GM04503 (cell line): ENCODE measurements at regions not wholly inside any gene's neighbourhood (a gene's known extent, or its start where the extent isn't known, plus 50 kb on each side); places are given as distances from the start of the nearest gene placed in this dataset.
"Not testable (repeated sequence)": the region's sequence is repeated elsewhere in the genome, so short reads cannot be mapped to it uniquely, and the experiment has no call there.

ENCODE experiments used
- DNase-seq: peaks from one replicate; pipeline ENCODE4 v3.0.0-alpha.2; 2012; ENCODE audit warnings: low read depth

DNA sequence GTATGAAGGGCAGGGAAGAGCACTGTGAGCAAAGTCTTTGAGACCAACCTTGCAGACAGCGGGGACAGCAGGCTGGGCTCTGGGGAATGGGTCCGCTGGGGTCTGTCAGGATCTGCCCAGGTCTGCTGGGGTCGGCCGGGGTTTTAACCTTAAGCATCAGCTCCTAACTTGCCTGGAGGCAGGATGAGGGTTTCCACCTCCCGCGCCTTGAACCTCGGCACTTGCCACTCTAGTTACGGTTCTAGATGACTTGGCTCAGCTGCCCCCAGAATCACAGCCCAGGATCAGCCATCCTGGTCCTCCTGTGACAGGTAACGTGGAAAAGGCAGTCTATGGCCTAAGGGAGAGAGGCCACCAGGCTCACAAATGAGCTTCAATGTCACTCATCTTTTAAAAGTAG lies 50.4 kb upstream of the CACUL1 start:
- DNase-seq, result no peak

DNA sequence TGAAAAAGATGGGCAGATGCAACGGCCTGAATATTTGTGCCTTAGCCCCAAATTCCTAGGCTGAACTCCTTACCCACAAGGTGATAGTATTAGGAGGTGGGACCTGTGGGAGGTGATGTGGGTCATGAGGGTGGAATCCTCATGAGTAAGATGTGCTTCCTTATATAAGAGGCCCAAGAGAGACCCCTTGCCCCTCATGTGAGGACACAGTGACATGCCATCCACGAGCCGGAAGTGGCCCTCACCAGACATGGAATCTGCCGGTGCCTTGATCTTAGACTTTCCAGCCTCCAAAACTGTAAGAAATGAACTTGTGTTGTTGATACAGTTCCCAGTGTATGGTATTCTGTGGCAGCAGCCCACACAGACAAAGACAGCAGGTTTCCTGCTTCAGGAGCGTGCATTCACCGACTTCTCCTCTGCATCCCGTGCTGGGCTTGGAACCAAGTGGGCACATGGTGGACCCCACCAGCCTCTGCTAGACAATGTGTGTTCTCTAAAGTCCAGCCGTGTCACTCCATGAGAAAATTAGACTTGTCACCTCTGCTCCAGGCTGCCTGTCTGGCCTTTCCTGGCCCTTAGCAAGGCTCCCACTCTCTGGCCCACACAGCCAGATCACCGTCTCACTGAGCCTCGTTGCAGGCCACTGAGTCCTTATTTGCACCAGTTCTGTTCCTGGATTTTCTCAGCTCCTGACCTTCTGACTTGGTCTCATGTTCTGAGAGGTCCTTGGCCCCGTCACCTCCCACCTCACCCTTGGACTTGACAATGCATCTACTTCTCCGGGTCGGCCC lies 52.9 kb upstream of the CACUL1 start:
- DNase-seq, result no peak

DNA sequence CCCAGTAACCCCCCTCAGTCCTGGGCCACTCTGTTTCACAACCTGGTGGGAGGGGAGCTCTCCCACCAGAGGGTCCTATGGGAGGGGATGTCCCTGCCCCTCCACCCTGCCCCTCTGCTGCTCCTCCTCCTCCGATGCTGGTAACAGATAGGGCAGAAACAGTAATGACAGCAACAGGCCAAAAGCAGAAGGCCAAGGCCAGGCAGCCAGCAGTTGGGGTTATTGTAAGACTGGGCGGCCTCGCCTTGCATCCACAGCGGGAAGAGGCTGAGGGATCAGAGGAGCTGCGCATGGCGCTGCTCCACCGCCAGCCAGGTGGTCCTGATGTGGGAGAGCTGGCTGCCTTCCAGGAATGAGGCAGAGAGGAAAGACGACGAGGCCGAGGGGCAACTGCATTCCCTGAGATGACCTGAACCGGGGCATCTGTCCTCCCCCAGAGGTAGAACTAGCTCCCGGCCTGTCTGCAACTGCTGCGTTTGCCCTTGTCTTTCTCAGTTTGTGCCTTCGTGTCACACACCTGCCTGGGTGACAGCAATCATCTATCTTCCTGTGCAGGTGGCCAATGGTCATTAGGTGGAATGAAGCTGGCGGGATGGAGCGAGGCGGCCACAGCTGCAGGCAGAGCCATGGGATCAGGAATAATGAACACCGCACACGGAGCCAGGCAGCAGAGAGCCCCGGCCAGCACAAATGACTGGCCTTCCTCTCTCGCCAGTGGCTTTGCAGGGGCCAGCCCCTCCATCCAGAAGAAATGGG lies 54.0 kb upstream of the CACUL1 start:
- no peak for DNase-seq

DNA sequence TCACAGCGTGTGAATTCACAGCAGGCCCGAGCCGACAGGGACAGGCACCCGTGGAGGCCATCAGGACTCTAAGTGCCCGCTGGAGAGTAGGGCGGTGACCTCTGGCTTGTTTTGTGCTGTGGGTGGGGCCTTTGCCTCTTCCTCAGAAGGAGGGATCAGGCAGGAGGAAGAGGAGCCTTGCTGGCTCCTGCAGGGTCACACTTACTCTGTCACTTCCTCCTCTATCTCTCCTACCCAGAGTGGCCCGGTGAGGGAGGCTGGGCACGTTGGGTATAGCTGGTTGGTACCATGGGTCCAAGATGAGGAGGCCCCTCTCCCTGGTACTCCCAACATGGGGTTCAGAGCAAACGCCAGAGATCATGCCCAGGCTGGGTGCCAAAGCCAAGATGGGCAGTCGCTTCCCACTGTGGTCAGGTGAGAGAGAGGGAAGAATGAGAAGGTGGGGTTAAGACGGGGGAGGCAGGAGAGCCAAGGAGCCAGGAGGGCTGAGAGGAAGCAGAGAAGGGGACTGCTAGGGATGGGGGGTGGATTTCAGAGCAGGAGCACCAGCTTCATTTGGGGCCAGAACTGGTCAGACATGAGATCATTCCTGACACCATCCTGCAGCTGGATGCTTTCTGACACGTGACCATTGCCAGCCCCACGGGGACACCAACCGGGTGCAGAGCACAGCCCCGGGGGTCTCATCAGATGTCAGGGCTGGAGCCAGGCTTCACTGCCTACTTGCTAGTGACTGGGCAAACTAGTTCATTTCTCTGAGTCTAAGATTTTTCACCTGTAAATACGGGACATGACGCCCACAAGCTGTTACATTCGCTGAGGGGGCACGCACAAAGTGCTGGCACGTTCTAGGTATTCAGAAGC lies 54.8 kb upstream of the CACUL1 start:
- DNase-seq, result no peak

DNA sequence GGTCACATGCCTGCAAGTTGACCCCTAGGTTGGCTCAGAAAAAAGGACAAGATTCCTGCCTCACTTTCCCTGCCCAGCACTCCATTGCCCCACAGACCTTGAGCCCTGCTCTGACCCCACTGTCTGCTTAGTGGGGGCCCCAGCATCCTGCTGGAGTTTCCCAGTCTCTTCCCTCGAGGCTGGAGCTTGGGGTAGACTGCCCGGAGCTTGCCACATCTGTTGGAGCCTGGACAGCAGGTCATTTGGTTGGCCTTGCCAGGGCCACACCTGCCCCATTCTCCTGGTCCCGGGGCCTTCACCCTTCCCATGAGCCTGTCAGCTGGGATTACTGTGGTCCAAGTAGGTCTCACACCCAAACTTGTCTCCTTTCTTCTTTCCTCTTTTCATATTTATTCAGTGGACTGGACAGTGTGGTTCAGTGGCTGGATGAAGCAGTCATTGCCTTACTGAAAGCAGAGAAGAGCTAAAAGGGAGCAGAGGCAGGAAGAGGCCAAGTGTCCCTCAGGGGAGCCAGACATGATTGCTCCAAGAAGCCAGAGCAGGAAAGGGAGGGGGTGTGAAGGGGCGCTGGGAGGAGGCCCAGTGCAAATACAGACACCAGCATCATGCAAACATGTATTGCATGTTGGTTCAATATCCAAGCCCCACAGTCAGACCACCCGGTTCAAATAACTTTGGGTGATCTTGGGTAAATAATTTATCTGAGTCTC lies 56.2 kb upstream of the CACUL1 start:
- no peak for DNase-seq

DNA sequence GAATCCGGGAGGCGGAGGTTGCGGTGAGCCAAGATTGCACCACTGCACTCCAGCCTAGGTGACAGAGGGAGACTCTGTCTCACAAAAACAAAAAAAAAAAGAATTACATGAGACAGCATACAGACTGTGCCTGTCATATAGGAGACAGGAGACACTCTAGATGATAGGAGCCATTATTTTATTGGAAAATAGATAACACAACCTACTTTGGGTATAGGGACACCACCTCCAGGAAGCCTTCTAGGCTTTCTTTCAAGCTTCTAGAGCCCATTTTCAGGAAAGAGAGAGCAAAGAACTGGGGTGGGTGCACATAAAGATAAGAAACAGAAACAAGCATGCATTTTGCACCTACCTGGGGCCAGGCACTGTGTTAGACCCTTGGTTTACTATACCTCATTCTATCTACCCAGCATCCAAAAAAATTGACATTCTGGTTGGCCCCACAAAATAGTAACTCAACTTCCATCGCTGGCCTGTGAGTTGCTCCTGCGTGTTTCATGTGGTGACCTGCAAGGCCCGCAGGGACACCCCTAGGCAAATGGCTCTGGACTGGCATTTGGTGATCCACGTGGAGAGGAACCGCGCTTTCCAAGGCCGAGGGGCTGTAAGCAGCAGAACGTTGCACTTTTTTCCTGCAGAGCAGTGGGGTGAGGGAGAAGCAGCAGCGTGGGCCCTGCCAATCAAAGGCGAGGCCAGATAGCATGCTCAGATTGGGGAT lies 57.1 kb upstream of the CACUL1 start:
- DNase-seq, result no peak

DNA sequence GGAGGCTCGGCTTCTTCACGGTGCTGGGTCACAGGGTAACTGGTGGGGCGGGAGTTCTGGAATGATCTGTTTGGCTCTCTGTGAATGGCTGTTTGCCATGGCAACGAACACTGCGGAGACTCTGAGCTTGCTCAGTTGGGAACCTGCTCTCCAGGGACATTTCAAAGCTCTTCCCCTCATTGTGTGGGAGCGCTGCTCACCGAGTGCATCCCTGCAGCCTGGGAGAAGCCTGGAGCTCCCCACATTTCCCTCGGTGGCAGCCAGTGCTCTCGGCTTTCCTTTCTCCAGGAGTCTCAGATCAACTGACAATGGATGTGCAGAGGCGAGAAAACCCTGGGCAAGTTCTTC lies 57.6 kb upstream of the CACUL1 start:
- DNase-seq, result no peak

DNA sequence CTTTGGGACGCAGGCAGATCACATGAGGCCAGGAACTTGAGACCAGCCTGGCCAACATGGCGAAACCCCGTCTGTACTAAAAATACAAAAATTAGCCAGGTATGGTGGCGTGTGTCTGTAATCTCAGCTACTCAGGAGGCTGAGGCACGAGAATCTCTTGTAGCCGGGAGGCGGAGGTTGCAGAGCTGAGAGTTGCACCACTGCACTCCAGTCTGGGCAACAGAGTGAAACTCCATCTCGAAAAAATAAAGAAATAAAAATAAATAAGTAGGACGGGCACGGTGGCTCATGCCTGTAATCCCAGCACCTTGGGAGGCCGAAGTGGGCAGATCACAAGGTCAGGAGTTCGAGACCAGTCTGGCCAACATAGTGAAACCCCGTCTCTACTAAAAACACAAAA lies 58.2 kb upstream of the CACUL1 start:
- DNase-seq, result not testable (repeated sequence)

DNA sequence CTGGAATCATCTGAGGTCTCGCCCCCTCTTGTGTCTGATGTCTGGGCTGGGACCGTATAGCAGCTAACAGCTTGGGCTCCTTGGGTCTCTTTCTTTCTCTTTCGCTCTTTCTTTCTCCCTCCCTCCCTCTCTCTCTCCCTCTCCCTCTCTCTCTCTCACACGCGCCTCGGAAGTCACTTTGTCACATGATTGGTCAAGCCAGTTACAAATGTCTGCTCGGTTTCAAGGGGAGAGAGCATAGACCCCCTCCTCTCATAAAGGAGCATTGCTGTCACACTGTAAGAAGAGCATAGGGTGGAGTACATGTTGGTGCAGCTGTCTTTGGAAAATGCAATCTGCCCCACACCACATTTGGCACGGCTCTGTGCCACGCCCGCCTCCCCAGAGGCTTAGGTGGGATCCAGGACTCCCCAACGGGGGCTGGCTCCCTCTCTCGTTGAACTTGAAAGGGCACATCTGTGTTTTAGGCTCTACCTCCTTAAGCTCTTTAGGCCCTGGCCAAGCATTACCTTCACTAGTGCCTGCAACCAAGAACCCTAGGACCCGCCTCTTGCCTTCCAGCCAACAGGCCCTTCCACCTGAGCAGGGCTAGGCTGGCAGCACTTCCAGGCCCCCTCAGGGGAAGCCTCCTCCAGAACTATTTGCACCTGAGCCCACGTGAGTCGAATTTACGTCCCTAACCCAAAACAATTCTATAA lies 61.9 kb upstream of the CACUL1 start:
- no peak for DNase-seq

DNA sequence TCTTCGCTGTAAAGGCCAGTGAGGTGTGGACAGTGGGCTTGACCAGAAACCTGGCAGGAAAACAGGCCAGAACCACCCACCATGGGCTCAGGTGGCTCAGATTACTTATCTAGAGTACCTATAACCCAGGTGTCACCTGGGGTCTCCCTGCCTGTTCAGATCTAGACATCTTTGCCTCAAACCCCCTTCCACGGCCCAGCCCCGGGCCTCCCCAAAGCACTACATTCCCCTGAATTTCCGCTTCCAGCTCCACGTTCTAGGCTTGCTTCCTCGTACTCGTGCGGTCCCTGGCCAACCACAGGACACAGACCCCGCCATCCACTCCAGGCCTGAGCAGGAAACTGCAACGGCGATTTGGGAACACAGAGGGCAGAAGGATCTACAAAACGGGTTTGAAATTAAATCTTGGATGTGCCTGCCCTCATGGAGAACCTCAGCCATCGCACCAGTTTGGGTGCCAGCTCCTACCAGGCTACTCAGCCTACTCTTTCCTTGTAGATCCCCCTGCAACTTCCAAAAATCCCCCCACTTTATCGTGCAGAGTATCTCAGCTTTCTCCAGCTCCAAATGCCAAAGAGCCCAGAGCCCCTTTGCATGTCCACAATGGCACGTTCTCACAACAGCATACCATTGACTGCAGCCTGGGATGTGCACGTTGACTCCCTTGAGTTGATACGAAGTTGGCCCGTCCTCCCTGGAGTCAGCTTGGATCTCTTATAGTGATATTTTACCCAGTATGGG lies 62.7 kb upstream of the CACUL1 start:
- DNase-seq, result no peak

DNA sequence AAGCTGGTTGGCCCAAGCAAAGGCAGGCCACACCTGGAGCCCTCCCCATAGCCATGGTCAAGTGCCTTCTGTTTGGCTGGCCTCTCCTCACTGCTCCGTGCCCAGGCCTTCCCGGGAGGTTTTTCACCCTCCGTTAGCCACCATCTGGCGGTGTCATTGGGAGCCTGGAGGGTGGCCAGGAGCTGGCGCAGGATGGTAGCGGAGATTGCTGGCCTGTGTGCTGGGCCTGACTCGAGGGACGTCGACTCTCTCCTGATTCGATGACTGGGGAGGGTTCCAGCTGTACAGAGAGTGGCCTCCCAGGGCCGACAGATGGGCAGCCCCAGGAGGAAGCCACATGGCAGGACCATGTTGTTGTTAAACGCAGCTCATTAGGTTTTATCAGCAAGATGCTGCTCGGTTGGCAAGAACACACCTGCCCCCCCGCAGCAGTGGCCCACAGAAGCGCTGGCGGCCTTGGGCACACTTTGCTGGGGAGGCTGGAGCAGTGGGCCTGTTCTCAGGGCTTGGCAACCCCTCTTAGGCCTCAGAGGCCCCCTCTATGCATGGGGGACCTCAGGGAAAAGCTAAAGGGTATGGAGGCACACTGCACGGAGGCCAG lies 64.0 kb upstream of the CACUL1 start:
- DNase-seq, result no peak

DNA sequence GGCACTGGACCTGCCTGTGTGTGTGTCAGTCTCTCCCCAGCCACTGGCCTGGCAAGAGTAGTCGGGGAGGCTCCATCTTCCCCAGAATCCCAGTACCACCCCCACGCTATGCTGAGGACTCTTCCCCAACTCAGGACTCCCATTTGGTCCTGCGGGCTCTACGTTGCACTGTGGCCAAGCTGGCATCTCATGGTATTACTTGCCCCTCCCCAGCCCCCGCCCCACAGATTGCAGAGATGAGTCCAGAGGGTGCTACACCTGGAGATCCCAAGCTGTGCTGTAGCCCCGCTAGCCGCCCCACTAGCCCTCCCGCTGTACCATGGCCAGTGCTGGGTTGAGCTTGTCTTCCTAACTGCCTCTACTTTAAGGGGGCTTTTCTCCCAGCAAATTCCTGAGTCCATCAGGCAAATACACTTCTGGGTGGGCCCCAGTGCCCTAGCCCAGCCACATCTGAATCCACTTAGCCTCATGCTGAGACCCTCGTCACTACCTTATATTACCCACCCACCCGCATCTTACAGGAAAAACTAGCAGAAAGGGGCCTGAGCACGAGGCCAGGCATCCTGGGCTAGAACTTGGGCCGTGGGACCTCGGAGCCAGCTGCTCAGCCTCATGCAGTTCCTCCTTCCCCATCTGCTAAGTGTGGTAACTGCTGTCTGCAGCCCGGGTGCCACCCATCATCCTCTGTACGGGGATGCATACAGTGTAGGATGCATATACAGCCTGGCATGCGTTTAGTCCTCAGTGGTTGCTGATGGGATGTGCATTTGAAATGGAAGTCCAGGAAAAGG lies 65.8 kb upstream of the CACUL1 start:
- DNase-seq, result no peak

DNA sequence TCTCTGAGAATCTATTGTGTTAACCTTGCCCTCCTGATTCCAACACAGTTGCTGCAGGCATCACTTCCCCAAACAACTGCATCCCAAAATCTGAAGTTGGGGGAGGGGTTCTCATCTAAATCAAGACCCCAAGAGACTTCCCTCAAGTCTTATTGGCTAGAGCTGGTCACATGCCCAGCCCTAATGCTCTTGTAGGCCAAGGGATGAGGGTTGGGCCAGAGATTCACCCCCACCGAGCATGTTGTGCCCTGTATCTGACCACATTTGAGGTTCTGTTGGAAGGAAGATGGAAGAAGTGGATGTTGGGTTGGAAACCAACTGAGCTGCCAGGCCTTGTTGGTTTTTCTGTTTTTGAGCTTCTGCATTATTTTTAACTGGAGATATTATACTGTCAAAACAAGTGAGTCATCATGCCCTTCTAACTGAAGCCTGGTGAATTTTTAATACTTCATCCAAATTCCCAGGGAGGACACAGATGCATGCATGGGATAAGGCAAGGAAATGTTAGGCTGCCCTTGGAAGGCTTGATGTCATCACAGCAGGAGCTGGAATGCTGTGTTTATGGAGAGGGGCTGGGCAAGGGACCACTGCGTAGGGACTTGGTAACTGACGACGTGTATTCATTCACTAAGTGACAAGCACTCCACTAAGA lies 68.6 kb upstream of the CACUL1 start:
- no peak for DNase-seq

DNA sequence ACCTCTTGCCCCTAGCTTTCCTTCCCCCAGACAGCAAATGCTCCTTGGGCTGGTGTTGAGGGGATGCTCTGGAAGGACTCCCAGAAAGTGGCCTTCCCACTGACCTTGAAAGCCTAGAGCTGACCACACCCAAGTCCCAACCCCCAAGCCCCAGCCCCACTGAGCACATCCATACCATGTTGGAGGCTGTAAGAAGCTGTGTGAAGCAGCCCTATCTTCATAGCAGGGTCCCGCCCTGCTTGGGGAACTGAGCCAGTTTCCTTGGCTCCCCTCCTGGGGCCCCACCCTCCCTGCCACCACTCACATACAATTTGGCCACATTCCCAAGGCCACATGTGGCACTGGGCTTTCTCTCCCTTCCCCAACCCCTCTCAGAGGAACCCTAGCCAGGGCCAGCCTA lies 72.3 kb upstream of the CACUL1 start:
- DNase-seq, result no peak

DNA sequence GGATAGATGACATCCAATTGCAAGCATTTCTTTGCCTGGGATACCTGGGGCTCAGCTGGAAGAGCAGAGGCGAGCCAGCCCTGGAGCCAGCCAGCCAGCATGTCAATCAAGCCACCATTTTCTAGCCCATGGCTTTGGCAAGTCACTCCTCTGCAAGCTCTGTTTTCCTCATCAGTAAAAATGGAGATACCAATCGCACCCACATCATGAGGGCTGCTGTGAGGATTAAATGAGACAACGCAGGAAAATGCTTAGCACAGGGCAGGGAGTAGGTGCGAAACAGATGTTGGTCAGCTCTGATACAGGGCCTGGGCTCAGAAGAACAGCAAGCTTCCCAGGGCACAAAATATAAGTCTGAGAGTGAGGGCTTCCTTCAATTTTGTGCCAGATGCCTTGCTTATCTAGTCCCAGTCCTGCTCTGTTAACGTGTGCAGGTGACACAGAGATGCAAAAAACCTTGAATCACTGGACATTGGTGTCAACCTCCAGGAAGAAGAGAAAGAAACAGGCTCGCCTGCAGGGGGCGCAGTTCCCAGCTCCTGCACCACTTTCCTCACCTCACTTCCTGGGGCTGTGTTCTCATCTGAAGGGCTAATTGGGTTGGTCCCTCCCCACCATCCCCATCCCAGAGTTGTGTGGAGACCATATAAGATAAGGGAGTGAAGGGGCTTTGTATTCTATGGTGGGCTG lies 72.8 kb upstream of the CACUL1 start:
- DNase-seq, result no peak

DNA sequence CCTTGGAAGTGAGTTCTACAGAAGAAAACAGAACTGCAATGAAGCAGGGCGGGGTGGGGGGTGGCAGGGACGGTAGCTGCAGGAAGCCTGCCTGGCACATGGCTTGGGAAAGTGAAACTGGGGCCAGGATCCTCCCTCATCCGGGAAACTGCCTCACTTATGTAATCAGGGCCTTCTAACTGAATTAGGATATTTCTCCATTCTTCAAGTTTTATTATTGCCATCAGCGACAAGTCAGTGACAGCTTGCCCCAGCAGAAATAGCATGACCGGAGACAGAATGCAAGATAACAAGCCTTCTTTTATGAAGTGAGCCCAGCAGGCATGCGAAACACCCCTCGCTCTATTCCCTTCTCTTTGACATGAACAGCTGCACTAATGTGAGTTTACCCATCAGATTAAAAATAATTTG lies 77.5 kb upstream of the CACUL1 start:
- DNase-seq, result no peak

DNA sequence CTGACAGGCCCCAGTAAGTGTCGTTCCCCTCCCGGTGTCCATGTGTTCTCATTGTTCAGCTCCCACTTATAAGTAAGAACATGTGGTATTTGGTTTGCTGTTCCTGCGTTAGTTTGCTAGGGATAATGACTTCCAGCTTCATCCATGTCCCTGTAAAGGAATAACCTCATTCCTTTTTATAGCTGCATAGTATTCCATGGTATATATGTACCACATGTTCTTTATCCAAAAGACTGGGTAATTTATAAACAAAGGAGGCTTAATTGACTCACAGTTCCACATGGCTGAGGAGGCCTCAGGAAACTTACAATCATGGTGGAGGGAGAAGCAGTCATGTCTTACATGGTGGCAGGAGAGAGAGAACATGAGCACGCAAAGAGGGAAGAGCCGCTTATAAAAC lies 79.6 kb upstream of the CACUL1 start:
- not testable (repeated sequence) for DNase-seq
